ENCODE measurements at regions not wholly inside any gene's neighbourhood (a gene's known extent, or its start where the extent isn't known, plus 50 kb on each side); places are given as distances from the start of the nearest gene placed in this dataset.

DNA sequence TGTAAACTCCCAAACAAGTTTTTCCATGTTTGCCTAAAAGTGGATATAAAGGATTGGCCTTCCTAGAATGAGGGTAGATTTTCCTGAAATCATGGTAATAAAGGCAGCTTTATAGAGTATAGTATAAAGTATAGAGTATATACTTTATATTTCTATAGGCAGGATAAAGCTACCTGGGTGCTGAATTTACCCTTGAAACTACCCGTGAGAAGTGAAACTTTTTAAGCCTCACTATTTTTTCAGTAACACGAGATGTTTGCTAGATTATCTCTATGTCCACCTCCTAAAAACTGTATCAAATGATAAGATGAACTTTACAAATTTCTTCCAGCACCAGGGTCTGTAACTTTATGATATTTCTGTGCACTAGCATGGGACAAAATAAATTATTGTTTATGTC is 340.0 kb upstream of the GALNTL6 start:
- DNase-seq (ENCODE audit: low read depth) = no peak
- no peak overlapping the region for H3K4me3 ChIP-seq (ENCODE audit: low read depth, low read length)
- no peak for TF ChIP-seq CTCF (IDR thresholded peaks at IDR 0.05; ENCODE audit: insufficient read depth, low read depth, low read length, missing control alignments)

DNA sequence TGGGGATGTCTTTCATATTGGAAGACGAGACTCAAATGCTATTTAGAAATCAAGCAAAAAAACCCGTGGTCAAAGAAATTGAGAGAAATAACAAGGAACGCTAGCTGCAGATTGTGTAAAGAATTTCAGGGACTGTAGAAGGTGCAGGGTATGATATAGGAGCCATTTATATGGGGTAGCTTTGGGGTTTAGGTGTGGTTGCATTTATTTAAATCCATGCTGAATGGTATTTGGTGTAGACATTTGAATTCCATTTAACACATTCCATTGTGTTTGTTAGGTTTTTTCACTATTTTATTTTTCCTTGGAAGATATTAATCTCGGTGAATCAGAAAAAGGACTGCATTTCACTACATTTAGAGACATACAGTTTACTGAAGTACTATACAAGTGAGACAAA is 341.0 kb upstream of the GALNTL6 start:
- DNase-seq (ENCODE audit: low read depth) = no peak
- no peak overlapping the region for H3K4me3 ChIP-seq (ENCODE audit: low read depth, low read length)
- no peak for TF ChIP-seq CTCF (IDR thresholded peaks at IDR 0.05; ENCODE audit: insufficient read depth, low read depth, low read length, missing control alignments)

DNA sequence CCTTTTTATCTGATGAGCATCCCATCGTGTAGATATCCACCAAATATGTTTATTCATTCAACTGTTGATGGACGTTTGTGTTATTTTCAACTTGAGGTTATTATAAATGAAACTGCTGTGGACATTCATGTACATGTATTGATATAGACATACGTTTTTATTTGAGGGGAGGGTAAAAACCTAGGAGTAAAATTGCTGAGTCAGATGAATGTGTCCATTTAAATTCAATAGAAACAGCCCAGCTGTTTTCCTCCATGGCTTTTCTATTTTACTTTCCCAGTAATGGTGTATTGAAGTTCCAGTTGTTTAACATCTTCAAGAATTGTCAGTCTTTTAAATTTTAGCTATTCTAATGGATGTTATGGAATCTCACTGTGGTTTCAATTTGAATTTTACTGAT is 348.7 kb upstream of the GALNTL6 start:
- no peak for DNase-seq (ENCODE audit: low read depth)
- TF ChIP-seq CTCF (IDR thresholded peaks at IDR 0.05; ENCODE audit: insufficient read depth, low read depth, low read length, missing control alignments) = no peak
- no peak overlapping the region for H3K4me3 ChIP-seq (ENCODE audit: low read depth, low read length)

DNA sequence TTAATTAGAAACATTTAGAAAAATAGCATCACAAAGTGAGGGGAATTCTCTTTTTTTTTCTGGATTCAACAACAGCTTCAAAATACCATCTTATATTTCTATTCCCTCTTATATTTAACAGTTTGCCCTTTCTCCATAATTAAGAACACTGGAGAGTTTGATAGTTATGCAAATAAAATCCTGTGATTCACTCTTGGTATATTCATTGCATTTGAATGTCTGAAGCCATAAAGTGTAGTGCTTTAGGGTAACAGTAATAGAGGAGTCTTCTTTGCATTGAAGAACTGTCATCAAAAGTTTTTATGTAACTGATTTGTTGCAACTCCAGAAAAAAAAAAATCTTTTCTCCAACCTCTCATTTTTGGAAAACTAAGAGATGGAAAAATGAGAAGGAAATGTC is 352.0 kb upstream of the GALNTL6 start:
- no peak for DNase-seq (ENCODE audit: low read depth)
- no peak overlapping the region for H3K4me3 ChIP-seq (ENCODE audit: low read depth, low read length)
- no peak for TF ChIP-seq CTCF (IDR thresholded peaks at IDR 0.05; ENCODE audit: insufficient read depth, low read depth, low read length, missing control alignments)

DNA sequence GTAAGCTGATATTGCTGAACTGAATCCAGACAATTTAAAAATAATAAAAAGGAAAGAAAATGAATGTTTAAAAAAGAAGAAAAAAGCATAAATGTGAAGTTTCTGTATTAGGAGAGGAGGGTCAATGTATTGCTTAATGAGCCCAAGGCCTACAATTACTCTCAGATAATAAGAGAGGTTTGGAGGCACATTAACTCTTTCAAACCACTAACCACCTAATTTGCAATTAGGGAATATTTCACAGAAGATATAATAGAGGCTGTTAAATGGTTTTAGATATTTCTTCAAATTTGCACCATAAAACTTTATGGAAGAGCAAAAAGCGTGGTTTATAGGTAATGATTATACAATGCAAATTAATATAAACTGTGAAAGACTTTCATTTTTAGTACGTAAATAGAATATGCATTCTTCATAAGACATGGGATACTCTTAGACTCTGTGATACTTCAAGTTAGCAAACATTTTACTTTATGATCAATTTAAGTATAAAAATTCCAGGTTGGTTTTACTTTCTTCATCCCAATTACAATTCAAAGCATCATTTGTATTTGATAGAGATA is 364.2 kb upstream of the GALNTL6 start:
- no peak for TF ChIP-seq CTCF (IDR thresholded peaks at IDR 0.05; ENCODE audit: insufficient read depth, low read depth, low read length, missing control alignments)
- DNase-seq (ENCODE audit: low read depth) = no peak
- no peak overlapping the region for H3K4me3 ChIP-seq (ENCODE audit: low read depth, low read length)

- H3K4me3 ChIP-seq (ENCODE audit: low read depth, low read length) = no peak overlapping the region
- no peak for TF ChIP-seq CTCF (IDR thresholded peaks at IDR 0.05; ENCODE audit: insufficient read depth, low read depth, low read length, missing control alignments)
- no peak for DNase-seq (ENCODE audit: low read depth)
Observed at GRCh38 chr4:171448358-171448757, 364.8 kb upstream of the GALNTL6 start.

GRCh38 chr4:171441300-171441941 is 371.8 kb upstream of the GALNTL6 start:
- DNase-seq (ENCODE audit: low read depth) = no peak
- no peak for TF ChIP-seq CTCF (IDR thresholded peaks at IDR 0.05; ENCODE audit: insufficient read depth, low read depth, low read length, missing control alignments)
- no peak overlapping the region for H3K4me3 ChIP-seq (ENCODE audit: low read depth, low read length)
